ENCODE measurements at regions not wholly inside any gene's neighbourhood (a gene's known extent, or its start where the extent isn't known, plus 50 kb on each side); places are given as distances from the start of the nearest gene placed in this dataset.

GRCh38 chr20:1721687-1722512 lies 64.3 kb upstream of the SIRPG start:
- Histone ChIP-seq H3K27me3 (no peaks in the 10 kb centered on the region), H3K4me1 (no peaks in the 10 kb centered on the region), H3K4me3 (no peak overlapping the region), H3K9me3 (no peaks in the 10 kb centered on the region), H3K27ac (peak overlapping the region in 1 of 4 donors; percentile 68), H3K36me3 (no peaks in the 10 kb centered on the region)
- no peak for TF ChIP-seq POLR2A (IDR thresholded peaks at IDR 0.05)
- TF ChIP-seq CTCF (IDR thresholded peaks at IDR 0.05) = no peak
- peak in 2 of 3 donors; percentile 61 to 66 for DNase-seq

GRCh38 chr20:1720845-1721475 lies 63.4 kb upstream of the SIRPG start:
- Histone ChIP-seq H3K27me3 (no peaks in the 10 kb centered on the region), H3K4me3 (no peak overlapping the region), H3K36me3 (no peaks in the 10 kb centered on the region), H3K9me3 (no peaks in the 10 kb centered on the region), H3K4me1 (no peaks in the 10 kb centered on the region), H3K27ac (peak overlapping the region in 1 of 4 donors; percentile 68)
- TF ChIP-seq POLR2A (IDR thresholded peaks at IDR 0.05) (no peak), CTCF (IDR thresholded peaks at IDR 0.05) (no peak)
- no peak for DNase-seq

GRCh38 chr20:1720226-1720625 lies 62.6 kb upstream of the SIRPG start:
- H3K27ac ChIP-seq = peak overlapping the region in 1 of 4 donors; percentile 68
- H3K27me3 ChIP-seq = no peaks in the 10 kb centered on the region
- DNase-seq = no peak
- H3K4me3 ChIP-seq = no peak overlapping the region
- TF ChIP-seq POLR2A (IDR thresholded peaks at IDR 0.05) = no peak
- no peak for TF ChIP-seq CTCF (IDR thresholded peaks at IDR 0.05)
- no peaks in the 10 kb centered on the region for H3K36me3 ChIP-seq
- no peaks in the 10 kb centered on the region for H3K4me1 ChIP-seq
- H3K9me3 ChIP-seq = no peaks in the 10 kb centered on the region

GRCh38 chr20:1718604-1719384 lies 61.2 kb upstream of the SIRPG start:
- H3K9me3 ChIP-seq = no peaks in the 10 kb centered on the region
- no peak overlapping the region for H3K27ac ChIP-seq
- no peaks in the 10 kb centered on the region for H3K27me3 ChIP-seq
- no peak overlapping the region for H3K4me3 ChIP-seq
- no peak for TF ChIP-seq POLR2A (IDR thresholded peaks at IDR 0.05)
- TF ChIP-seq CTCF (IDR thresholded peaks at IDR 0.05) = no peak
- H3K4me1 ChIP-seq = no peaks in the 10 kb centered on the region
- H3K36me3 ChIP-seq = no peaks in the 10 kb centered on the region
- no peak for DNase-seq

GRCh38 chr20:1712634-1713624 lies 55.4 kb upstream of the SIRPG start:
- no peaks in the 10 kb centered on the region for H3K36me3 ChIP-seq
- no peaks in the 10 kb centered on the region for H3K27me3 ChIP-seq
- no peak overlapping the region for H3K4me3 ChIP-seq
- no peak overlapping the region for H3K27ac ChIP-seq
- no peak for DNase-seq
- peaks cover 0 to 5% (median 0%) of the 10 kb centered on the region in 4 donors for H3K4me1 ChIP-seq
- TF ChIP-seq POLR2A (IDR thresholded peaks at IDR 0.05) (no peak), CTCF (IDR thresholded peaks at IDR 0.05) (no peak)
- no peaks in the 10 kb centered on the region for H3K9me3 ChIP-seq

Measured in Peyer's patch (tissue), 4 donors.